HG03342 (cell line): ENCODE measurements at regions not wholly inside any gene's neighbourhood (a gene's known extent, or its start where the extent isn't known, plus 50 kb on each side); places are given as distances from the start of the nearest gene placed in this dataset.

ENCODE experiments used
- ATAC-seq: cut with Tn5 transposase; IDR thresholded peaks from one replicate; pipeline ENCODE4 v1.9.1; 2021; ENCODE audit warnings: mild to moderate bottlenecking, moderate library complexity; ENCODE audit not compliant: unreplicated experiment

DNA sequence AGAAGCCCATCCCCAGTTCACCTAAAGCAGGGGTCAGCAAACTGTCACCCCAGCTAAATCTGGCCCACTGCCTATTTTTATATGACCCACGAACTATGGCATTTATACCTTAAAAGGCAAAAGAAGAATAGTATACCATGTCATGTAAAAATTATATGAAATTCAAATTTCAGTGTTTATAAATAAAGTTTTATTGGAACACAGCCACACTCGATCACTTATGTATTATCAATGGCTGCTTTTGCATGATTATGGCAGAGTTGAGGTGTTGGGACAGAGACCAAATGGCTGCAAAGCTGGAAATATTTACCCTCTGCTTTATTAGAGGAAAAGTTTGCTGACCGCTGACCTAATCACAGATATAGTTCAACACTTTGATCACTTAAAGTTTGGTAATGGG, 59.2 kb upstream of the GATB start:
- ATAC-seq, result no peak

GRCh38 chr4:151811403-151811802, 50.6 kb upstream of the GATB start:
- no peak for ATAC-seq
